ENCODE measurements at regions not wholly inside any gene's neighbourhood (a gene's known extent, or its start where the extent isn't known, plus 50 kb on each side); places are given as distances from the start of the nearest gene placed in this dataset.
"Not testable (repeated sequence)": the region's sequence is repeated elsewhere in the genome, so short reads cannot be mapped to it uniquely, and the experiment has no call there.

DNA sequence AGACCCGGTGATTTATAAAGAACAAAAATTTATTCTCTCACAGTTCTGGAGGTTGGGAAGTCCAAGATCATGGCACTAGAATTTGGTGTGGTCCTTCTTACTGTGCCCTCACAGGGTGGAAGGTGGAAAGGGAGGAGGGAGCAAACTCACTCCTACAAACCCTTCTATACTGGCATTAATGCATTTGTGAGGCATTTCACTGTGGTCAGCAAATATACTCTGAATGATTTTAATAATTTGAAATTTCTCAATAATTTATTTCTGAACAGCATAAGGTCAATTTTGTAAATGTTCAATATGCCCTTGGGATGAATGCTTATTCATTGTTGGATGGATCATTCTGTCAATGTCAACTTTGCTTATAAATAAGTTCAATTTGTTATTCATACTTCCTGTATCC is 120.6 kb downstream of the GATA6 start:
- Mint-ChIP-seq H3K36me3 (ENCODE audit: unreplicated experiment) (no peaks in the 10 kb centered on the region), H3K4me3 (ENCODE audit: unreplicated experiment) (no peak overlapping the region), H3K27me3 (ENCODE audit: unreplicated experiment) (peaks cover 19% of the 10 kb centered on the region), H3K4me1 (ENCODE audit: unreplicated experiment) (peaks cover 2% of the 10 kb centered on the region), H3K9me3 (ENCODE audit: unreplicated experiment) (peaks cover 4% of the 10 kb centered on the region), H3K27ac (ENCODE audit: unreplicated experiment) (no peak overlapping the region)
- no peak for TF ChIP-seq CTCF (IDR thresholded peaks at IDR 0.05)
- DNase-seq (ENCODE audit: extremely low spot score, unreplicated experiment): no peak

GRCh38 chr18:22286585-22286984 is 117.2 kb downstream of the GATA6 start:
- Mint-ChIP-seq H3K9me3 (ENCODE audit: unreplicated experiment) (peaks cover 4% of the 10 kb centered on the region), H3K27ac (ENCODE audit: unreplicated experiment) (no peak overlapping the region), H3K4me1 (ENCODE audit: unreplicated experiment) (peaks cover 13% of the 10 kb centered on the region), H3K27me3 (ENCODE audit: unreplicated experiment) (peaks cover 6% of the 10 kb centered on the region), H3K4me3 (ENCODE audit: unreplicated experiment) (no peak overlapping the region), H3K36me3 (ENCODE audit: unreplicated experiment) (no peaks in the 10 kb centered on the region)
- DNase-seq (ENCODE audit: extremely low spot score, unreplicated experiment): no peak
- no peak for TF ChIP-seq CTCF (IDR thresholded peaks at IDR 0.05)

GRCh38 chr18:22285361-22286140 is 116.2 kb downstream of the GATA6 start:
- Mint-ChIP-seq H3K4me3 (ENCODE audit: unreplicated experiment) (no peak overlapping the region), H3K36me3 (ENCODE audit: unreplicated experiment) (no peaks in the 10 kb centered on the region), H3K27me3 (ENCODE audit: unreplicated experiment) (peaks cover 4% of the 10 kb centered on the region), H3K9me3 (ENCODE audit: unreplicated experiment) (peaks cover 4% of the 10 kb centered on the region), H3K4me1 (ENCODE audit: unreplicated experiment) (peaks cover 13% of the 10 kb centered on the region), H3K27ac (ENCODE audit: unreplicated experiment) (no peak overlapping the region)
- TF ChIP-seq CTCF (IDR thresholded peaks at IDR 0.05): no peak
- no peak for DNase-seq (ENCODE audit: extremely low spot score, unreplicated experiment)

- H3K36me3 Mint-ChIP-seq (ENCODE audit: unreplicated experiment): no peaks in the 10 kb centered on the region
- H3K9me3 Mint-ChIP-seq (ENCODE audit: unreplicated experiment): peaks cover 4% of the 10 kb centered on the region
- H3K27ac Mint-ChIP-seq (ENCODE audit: unreplicated experiment): no peak overlapping the region
- DNase-seq (ENCODE audit: extremely low spot score, unreplicated experiment): no peak
- H3K27me3 Mint-ChIP-seq (ENCODE audit: unreplicated experiment): no peaks in the 10 kb centered on the region
- peaks cover 13% of the 10 kb centered on the region for H3K4me1 Mint-ChIP-seq (ENCODE audit: unreplicated experiment)
- H3K4me3 Mint-ChIP-seq (ENCODE audit: unreplicated experiment): no peak overlapping the region
- TF ChIP-seq CTCF (IDR thresholded peaks at IDR 0.05): no peak
Observed at GRCh38 chr18:22284581-22285360, 115.4 kb downstream of the GATA6 start.

DNA sequence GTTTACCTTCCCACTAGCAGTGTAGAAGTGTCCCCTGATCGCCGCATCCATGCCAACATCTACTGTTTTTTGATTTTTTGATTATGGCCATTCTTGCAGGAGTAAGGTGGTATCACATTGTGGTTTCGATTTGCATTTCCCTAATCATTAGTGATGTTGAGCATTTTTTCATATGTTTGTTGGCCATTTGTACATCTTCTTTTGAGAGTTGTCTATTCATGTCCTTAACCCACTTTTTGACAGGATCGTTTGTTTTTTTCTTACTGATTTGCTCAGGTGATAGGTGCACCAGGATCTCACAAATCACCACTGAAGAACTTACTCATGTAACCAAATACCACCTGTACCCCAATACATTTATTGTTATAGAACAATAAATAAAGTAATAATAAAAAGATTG is 114.5 kb downstream of the GATA6 start:
- not testable (repeated sequence) for H3K9me3 Mint-ChIP-seq (ENCODE audit: unreplicated experiment); H3K4me3 Mint-ChIP-seq (ENCODE audit: unreplicated experiment); DNase-seq (ENCODE audit: extremely low spot score, unreplicated experiment); H3K36me3 Mint-ChIP-seq (ENCODE audit: unreplicated experiment); H3K27me3 Mint-ChIP-seq (ENCODE audit: unreplicated experiment)
- Mint-ChIP-seq H3K4me1 (ENCODE audit: unreplicated experiment) (peaks cover 13% of the 10 kb centered on the region), H3K27ac (ENCODE audit: unreplicated experiment) (peak overlapping the region; percentile 19)

Measured in osteocyte (in vitro differentiated cells).